ENCODE measurements at regions not wholly inside any gene's neighbourhood (a gene's known extent, or its start where the extent isn't known, plus 50 kb on each side); places are given as distances from the start of the nearest gene placed in this dataset.
A peak's percentile ranks its signal among the peaks of the same experiment; 100 is the strongest.
"Not testable (repeated sequence)": the region's sequence is repeated elsewhere in the genome, so short reads cannot be mapped to it uniquely, and the experiment has no call there.

DNA sequence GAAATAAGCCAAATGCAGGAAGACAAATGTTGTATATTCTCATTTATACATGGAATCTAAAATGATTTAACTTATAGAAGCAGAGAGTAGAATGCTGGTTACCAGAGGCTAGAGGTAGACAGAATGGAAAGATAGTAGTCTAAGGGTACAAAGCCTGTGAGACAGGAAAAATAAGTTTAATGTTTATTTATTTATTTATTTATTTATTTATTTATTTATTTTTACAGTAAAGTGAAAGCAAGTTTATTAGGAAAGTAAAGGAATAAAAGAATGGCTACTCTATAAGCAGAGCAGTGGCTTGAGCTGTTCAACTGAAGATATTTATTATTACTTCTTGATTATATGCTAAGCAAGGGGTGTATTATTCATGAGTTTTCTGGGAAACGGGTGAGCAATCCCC, 203.2 kb downstream of the LAS1L start:
- DNase-seq (ENCODE audit: low read depth): no peak

DNA sequence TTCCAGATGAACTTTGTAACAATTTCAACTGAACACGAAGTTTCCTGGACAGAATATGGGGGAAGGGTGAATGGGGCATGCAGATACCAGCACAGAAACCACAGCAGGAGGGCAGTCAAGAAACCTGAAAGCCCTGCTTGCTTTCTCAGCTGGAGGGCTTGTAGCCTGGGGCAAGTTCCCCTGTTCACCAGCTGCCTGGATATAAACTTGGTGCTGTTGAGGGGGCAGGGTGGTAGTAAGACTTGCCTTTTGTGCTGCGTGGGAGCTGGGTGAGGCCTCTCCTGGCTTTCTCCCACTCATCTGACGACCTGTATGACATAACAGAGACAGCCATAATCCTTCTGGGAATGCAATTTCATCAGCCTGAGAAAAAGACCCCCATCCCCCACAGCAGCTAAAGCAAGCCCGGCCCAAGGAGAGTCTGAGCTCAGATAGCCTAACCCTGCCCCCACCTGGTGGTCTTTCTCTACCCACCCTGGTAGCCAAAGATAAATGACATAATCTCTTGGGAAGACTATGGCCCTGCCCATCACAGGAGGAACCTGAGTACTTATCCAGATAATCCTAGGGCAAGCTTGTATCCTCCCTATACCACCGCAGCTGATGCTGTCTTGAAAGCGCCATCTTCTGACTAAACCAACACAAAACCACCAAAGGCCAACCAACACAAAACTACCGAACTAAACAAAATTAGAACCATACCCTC, 234.3 kb downstream of the LAS1L start:
- no peak for DNase-seq (ENCODE audit: low read depth)

DNA sequence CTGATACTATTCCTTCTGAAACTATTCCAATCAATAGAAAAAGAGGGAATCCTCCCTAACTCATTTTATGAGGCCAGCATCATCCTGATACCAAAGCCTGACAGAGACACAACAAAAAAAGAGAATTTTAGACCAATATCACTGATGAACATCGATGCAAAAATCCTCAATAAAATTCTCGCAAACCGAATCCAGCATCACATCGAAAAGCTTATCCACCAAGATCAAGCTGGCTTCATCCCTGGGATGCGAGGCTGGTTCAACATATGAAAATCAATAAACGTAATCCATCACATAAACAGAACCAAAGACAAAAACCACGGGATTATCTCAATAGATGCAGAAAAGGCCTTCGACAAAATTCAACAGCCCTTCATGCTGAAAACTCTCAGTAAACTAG, 251.7 kb downstream of the LAS1L start:
- DNase-seq (ENCODE audit: low read depth): not testable (repeated sequence)

DNA sequence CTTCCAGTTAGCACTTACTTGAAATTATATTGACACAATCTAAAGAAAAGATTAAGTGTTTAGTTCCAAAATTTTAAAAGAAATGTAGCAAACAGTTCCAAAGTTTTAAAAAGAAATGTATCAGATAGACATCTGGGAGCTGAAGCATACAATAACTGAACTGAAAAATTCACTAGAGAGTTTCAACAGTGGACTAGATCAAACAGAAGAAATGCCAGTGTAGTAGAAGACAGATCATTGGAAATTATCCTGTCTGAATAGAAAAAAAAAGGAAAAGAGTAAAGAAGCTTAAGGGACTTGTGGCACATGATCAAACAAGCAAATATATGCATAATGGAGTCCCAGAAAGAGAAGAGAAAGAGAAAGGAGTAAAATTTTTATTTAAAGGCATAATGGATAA, 261.4 kb downstream of the LAS1L start:
- no peak for DNase-seq (ENCODE audit: low read depth)

DNA sequence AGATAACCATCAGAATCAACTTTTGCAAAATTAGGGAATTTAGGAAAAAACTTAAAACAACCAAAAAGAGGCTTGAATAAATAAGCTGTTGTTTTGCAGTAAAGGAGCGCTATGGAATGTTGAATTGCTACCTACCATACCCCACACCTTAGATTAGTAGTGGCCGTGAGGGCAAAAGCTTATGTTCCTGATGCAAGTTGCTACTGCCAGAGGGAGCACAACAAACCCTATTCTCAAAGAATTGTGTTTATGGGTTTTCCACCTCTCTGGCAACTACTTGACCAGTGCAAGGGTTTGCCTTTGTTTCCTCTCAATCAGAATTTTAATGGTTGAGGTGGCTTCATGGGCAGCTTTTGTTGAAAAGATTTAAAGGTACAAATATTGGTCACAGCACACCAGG, 268.1 kb downstream of the LAS1L start:
- DNase-seq (ENCODE audit: low read depth): no peak

DNA sequence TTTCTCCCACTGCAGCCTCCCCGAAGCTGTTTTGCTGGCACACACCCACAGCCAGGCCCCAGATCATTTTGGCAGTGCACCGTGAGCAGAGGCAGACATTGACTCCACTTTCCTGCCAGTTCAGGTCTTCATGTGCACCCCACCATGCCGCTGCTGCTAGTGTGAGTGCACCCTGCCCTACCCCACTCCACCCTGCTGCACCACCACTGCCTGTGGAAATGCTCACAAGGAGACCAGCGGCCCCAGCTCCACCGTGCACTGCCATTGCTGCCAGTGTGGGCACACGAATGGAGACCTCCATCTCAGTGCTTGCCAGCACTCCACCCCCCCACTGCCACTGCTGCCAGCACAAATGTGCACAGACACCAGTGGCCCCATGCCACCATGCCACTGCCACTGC, 277.6 kb upstream of the ZC4H2 start:
- no peak for DNase-seq (ENCODE audit: low read depth)

DNA sequence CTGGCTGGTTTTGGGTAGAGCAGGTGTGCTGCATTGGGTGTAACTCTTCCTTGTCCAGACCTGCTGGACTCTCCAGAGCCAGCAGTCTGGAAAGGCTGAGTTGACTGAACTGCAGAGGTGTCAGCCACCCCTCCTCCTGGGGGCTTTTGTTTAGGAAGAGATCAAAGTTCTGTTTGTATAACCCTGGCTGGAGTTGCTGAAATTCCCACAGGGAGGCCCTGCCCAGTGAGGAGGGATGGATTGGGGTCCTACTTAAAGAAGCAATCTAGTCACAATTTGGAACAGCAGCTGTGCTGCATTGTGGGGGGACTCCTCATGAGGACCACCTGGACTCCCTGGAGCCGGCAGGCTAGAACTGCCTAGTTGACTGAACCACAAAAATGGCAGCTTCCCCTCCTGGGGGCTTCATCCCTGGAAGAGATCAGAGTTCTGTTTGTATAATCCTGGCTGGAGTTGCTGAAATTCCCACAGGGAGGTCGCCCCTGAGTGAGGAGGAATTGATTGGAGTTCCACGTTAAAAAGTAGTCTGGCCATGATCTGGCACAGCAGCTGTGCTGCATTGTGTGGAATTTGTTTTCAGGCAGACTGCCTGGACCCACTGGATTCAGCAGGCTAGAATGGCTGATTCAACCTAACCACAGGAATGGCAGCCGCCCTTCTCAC, 264.9 kb upstream of the ZC4H2 start:
- DNase-seq (ENCODE audit: low read depth): no peak

DNA sequence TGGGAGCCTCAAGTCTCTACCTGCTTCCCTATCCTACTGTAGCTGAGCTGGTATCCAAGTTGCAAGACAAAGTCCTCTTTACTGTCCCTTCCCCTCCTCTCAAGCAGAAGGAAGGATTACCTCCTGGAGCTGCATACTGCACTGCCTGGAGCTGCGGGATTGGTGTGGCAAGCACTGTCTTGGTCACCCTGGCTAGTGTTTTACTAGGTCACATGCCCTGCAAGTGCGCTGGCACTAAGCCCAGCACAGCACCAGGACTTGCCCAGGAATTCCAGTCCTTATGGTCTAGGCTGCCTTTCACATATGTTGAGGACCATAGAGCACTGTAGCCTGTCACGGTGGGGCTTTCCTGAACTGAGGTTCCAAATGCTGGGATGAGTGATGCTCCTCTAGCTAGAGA, 227.3 kb upstream of the ZC4H2 start:
- no peak for DNase-seq (ENCODE audit: low read depth)

DNA sequence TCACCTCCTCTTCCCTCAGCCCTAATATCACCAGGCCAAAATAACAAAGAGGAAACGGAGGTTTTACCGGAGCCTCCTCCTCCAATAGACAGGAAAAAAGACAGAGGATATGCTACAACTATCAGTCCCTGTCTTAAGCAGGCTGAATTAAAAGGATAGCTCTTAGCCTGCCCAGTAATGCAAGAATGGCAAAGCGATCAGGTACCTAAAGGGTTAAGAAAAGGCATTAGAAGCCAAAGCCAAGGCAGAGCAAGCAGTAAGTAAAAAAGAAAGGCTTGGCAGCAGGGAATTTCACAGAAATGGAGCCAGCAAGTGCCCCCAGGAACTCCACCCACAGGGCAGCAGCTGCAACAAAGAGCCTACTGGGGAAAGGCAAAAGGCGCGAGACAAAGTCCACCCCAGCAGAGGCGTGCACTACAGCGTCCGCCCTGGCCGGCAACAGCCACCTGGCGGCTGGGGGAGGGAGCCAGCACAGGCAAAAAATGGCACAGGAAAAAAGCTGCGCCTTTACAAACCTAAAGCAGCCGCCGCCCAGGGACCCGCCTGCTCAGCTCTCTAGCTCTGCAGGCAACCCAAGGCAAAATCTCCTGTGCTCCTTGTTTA, 220.6 kb upstream of the ZC4H2 start:
- no peak for DNase-seq (ENCODE audit: low read depth)

DNA sequence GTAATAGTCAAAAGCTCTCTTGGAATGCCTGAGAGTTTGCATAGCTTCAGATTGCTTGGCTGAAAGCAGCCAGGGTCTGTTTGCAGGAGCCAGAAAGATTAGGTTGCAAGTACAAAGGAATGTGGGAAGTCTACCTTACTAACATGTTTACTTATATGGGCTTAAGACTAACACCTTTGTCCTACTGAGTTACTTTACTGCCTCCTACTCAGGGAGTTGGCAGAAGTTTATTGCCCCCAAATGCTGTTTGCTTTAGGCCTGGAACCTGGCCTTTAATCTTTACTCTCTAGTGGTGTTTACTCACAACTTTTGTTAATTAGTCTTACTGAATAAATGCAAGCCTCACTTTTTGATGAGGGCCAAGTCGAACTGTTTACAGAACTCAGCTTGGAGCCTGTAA, 219.4 kb upstream of the ZC4H2 start:
- DNase-seq (ENCODE audit: low read depth): no peak

DNA sequence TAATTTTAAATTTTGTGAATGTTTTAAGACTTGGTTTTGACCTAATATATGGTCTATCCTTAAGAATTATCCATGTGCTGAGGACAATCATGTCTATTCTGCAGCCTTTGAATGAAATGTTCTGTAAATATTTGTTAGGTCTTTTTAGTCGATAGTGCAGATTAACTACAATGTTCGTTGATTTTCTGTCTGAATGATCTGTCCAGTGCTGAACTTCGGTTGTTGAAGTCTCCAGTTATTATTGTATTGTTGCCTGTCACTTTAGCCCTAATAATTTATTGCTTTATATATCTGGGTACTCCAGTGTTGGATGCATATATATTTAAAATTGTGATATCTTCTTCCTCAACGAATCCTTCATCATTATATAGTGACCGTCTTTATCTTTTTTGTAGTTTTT, 218.3 kb upstream of the ZC4H2 start:
- no peak for DNase-seq (ENCODE audit: low read depth)

DNA sequence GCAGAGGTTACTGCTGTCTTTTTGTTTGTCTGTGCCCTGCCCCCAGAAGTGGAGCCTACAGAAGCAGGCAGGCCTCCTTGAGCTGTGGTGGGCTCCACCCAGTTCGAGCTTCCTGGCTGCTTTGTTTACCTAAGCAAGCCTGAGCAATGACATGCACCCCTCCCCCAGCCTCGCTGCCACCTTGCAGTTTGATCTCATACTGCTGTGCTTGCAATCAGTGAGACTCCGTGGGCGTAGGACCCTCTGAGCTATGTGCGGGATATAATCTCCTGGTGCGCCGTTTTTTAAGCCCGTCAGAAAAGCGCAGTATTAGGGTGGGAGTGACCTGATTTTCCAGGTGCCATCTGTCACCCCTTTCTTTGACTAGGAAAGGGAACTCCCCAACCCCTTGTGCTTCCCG, 187.1 kb upstream of the ZC4H2 start:
- not testable (repeated sequence) for DNase-seq (ENCODE audit: low read depth)

DNA sequence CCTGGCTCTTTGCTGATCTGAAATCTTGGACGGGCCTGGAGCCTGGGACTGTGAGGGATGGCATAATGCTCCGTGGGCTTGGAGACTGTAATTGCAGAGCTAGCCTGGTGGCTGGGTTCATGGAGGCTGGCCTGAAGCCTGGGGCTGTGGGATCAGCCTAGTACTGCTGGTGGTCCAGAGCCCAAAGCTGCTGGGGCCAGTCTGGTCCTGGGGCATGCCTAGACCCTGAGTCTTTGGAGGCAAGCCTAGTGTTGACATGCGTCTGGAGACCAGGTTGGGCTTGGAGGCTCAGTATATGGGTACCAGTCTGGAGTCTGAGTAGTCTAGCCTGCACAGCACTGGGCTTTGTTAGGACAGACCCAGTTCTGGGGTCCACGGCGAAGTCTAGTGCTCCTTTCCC, 172.0 kb upstream of the ZC4H2 start:
- no peak for DNase-seq (ENCODE audit: low read depth)

DNA sequence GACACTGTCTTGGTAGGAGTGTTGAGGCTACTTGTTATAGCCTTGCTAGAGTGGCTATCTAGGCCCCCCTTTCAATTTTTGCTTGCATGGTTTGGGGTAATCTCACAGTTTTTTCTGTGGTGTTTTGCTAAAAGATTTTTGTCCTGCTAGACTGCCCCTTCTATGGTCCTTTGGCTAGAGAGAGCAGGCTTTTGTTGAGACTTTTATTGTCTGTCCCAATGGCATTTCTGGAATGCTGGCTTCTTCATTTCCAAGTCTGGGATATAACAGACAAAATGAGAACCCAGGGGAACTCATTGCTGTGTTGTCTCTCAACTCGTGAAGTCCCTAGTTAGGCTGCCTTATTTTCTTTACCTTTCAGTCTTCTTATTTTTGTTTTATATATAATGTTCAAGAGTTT, 160.2 kb upstream of the ZC4H2 start:
- DNase-seq (ENCODE audit: low read depth): no peak

DNA sequence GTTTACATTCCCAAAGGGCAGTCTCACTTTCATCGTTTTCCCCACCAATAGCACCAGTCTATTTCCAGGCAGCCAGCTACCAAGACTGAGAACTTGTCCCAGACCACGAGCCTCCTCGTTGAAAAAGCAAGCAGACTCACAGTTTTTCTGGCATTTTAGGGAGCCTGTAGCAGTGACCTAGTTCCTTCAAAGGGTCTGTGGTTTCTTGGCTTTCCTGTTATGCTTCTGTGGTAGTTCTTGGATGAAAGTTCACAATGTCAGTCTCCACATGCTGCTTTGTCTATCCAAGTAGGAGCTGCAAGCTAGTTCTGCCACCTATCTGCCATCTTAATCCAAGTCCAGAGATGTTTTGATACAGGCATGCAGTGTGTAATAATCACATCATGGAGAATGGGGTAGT, 151.6 kb upstream of the ZC4H2 start:
- no peak for DNase-seq (ENCODE audit: low read depth)

DNA sequence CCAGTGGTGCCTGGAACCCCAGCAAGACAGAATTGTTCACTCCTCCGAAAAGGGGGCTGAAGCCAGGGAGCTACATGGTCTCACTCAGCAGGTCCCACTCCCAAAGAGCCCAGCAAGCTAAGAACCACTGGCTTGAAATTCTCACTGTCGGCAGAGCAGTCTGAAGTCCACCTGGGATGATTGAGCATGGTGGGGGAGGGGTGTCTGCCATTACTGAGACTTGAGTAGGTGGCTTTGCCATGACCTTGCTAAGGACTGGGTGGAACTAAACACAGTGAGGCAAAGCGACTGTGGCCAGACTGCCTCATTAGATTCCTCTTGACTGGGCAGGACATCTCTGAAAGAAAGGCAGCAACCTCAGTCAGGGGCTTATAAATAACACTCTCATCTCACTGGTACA, 122.6 kb upstream of the ZC4H2 start:
- no peak for DNase-seq (ENCODE audit: low read depth)

DNA sequence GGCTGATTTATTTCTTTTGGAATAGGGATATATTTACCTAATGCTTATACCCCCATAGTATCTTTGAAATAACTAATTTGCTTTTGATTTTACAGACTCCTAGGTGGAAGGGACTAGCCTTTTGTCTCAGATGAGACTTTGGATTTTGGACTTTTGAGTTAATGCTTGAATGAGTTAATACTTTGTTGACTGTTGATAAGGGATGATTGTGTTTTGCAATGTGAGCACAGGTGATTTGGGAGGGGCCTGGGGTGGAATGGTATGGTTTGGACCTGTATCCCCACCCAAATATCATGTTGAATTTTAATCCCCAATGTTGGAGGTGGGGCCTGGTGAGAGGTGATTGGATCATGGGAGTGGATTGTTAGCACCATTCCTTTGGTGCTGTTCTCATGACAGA, 117.4 kb upstream of the ZC4H2 start:
- no peak for DNase-seq (ENCODE audit: low read depth)

DNA sequence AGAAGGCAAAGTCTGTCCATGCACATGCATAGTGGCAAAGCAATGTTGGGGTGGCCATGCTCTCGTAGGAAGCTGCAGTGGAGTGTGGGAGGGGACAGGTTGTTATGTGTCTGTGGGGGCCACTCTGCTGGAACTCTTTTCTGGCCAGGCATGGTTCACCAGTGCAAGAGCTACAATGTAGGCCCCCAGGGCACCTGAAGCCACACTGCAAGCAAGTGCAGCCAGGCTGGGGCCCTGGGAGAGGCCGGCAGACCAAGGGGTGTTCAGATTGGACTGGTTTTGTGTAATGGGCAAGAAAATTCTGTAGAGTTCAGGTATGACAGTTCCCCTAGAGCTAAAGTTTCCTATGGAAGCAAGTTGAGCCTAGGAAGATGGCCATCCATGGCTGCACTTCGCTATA, 97.0 kb upstream of the ZC4H2 start:
- DNase-seq (ENCODE audit: low read depth): no peak

DNA sequence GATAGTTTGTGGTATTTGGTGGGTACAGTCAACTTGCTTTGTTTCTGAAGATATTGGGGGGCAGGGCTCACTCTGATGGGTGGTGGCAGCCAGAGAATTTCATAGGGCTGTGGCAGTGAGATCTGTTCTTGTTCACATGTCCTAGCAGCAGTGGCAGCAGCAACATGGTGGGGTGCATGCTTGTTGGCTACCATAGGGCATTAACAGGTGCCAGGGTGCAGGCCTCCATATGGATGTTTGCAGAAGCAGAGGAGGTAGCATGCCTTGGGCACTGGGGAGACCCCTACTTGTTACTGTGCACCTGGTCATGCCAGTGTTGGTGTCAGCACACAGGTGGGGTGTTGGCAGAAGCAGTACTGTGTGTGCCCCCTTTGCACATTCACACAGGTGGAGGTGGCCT, 96.3 kb upstream of the ZC4H2 start:
- DNase-seq (ENCODE audit: low read depth): no peak

DNA sequence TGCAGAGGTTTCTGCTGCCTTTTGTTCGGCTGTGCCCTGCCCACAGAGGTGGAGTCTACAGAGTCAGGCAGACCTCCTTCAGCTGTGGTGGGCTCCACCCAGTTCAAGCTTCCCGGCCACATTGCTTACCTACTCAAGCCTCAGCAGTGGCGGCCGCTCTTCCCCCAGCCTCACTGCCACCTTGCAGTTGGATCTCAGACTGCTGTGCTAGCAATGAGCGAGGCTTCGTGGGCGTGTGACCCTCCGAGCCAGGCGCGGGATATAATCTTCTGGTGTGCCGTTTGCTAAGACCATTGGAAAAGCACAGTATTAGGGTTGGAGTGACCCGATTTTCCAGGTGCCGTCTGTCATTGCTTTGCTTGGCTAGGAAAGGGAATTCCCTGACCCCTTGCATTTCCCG, 82.4 kb upstream of the ZC4H2 start:
- not testable (repeated sequence) for DNase-seq (ENCODE audit: low read depth)

DNA sequence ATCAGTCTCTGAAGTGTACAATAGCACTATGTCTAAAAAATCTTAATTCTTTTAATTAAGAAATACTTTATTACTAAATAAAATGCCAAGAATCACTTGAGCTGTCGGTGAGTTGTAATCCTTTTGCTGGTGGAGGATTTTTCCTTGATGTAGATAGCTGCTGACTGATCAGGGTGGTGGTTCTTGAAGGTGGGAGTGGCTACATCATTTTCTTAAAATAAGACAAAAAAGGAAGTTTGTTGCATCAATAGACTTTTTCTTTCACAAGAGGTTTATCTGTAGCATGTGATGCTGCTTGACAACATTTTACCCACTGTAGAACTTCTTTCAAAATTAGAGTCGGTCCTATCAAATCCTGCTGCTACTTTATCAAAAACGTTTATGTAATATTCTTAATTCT, 68.8 kb upstream of the ZC4H2 start:
- no peak for DNase-seq (ENCODE audit: low read depth)

DNA sequence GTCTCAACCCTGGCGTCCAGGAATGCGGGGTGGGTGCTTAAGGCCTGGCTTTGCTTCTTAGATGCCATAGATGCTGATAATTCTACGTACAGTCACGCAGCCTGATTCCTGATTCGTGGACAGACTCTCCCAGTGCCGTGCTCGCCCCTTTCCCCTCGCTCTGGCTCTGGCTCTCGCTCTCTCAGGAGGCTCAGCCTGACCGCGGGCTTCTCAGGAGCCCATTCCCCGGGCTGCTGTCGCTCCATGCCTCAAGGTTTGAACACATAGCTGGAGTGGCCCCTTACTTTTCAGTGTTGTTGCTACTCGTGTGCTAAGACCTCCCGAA, 59.2 kb upstream of the ZC4H2 start:
- DNase-seq (ENCODE audit: low read depth): peak; percentile 8

DNA sequence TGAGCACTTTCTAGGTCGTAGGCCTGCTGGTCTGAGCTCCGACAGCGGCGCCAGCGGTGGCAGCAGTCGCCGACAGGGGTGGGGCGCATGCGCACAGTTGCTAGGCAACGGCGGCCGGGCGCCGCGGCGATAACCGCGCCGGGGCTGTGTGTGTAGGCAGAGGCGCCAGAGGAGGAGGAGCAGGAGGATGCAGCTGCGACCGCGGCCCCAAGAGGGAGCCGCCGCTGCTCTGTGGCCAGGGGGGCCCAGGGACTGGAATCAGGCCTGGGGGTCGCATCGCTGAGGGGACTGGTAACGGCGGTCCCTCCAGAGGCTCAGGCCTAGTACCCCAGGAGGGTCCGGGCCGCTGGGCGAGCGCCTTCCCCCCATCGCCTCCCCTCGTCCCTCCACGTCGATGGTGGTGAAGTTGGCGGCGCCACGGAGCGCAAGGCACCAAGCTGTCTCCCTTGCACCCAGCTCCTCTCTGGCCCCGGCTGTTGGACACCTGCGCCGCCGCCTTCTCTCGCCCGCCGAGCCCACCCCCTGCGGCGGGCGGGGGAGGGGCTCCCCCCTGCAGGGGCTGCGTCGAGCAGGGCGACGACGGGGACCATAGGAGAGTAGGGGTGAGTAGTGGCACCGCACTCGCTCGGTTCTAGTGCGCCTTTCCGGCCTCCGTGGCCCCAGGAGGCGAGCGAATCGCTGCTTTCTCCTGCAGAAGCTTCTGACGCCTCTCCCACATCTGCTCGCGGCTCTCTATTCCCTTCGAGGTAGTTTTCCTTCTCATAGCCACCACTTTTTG, 58.6 kb upstream of the ZC4H2 start, which contains the start of gene ZC3H12B:
ZC3H12B (plus strand) TSS at position 159 of the 778 bp plus-strand sequence.
- DNase-seq (ENCODE audit: low read depth): peak; percentile 42
